ENCODE measurements at regions not wholly inside any gene's neighbourhood (a gene's known extent, or its start where the extent isn't known, plus 50 kb on each side); places are given as distances from the start of the nearest gene placed in this dataset.

- Histone ChIP-seq H3K36me3 (ENCODE audit: control insufficient read depth, insufficient read depth, low read length) (no peaks in the 10 kb centered on the region), H2AFZ (ENCODE audit: low read length) (no peak overlapping the region), H3K79me2 (ENCODE audit: control insufficient read depth, insufficient read depth, low read length) (no peaks in the 10 kb centered on the region), H3K4me2 (ENCODE audit: extremely low read depth, insufficient read depth, low read length) (no peak overlapping the region), H4K20me1 (ENCODE audit: control insufficient read depth, extremely low read depth, insufficient read depth, low read length) (no peaks in the 10 kb centered on the region), H3K9ac (ENCODE audit: insufficient read depth, low read length) (no peak overlapping the region), H3K4me3 (replicated peaks in 1 of 4; ENCODE audit: control extremely low read depth in 1 of 4, insufficient read depth in 1 of 4, low read depth in 3 of 4, low read length in 4 of 4) (no peak overlapping the region), H3K4me1 (ENCODE audit: control insufficient read depth, extremely low read depth, insufficient read depth, low read length) (no peaks in the 10 kb centered on the region), H3K27me3 (ENCODE audit: control insufficient read depth, insufficient read depth, low read length) (no peaks in the 10 kb centered on the region), H3K27ac (ENCODE audit: insufficient read depth, low read length) (no peak overlapping the region), H3K9me3 (ENCODE audit: control insufficient read depth, insufficient read depth, low read depth, low read length) (no peaks in the 10 kb centered on the region)
- TF ChIP-seq EZH2 (IDR thresholded peaks at IDR 0.05; ENCODE audit: low read length, missing control alignments) (no peak), CTCF (conservative IDR thresholded peaks at IDR 0.05 in 1 of 2, IDR thresholded peaks at IDR 0.05 in 1 of 2; ENCODE audit: low read depth in 1 of 2, low read length in 2 of 2) (no peak)
- no peak for DNase-seq (ENCODE audit: low read depth in 2 of 2)
Observed at GRCh38 chr5:3262451-3262850, 333.2 kb upstream of the IRX1 start.

GRCh38 chr5:3261081-3261480, 334.6 kb upstream of the IRX1 start:
- no peak overlapping the region for H3K4me2 ChIP-seq (ENCODE audit: extremely low read depth, insufficient read depth, low read length)
- no peaks in the 10 kb centered on the region for H3K79me2 ChIP-seq (ENCODE audit: control insufficient read depth, insufficient read depth, low read length)
- H3K4me1 ChIP-seq (ENCODE audit: control insufficient read depth, extremely low read depth, insufficient read depth, low read length), result no peaks in the 10 kb centered on the region
- TF ChIP-seq CTCF (conservative IDR thresholded peaks at IDR 0.05 in 1 of 2, IDR thresholded peaks at IDR 0.05 in 1 of 2; ENCODE audit: low read depth in 1 of 2, low read length in 2 of 2), result no peak
- TF ChIP-seq EZH2 (IDR thresholded peaks at IDR 0.05; ENCODE audit: low read length, missing control alignments), result no peak
- DNase-seq (ENCODE audit: low read depth in 2 of 2), result no peak
- no peak overlapping the region for H3K4me3 ChIP-seq (replicated peaks in 1 of 4; ENCODE audit: control extremely low read depth in 1 of 4, insufficient read depth in 1 of 4, low read depth in 3 of 4, low read length in 4 of 4)
- no peaks in the 10 kb centered on the region for H3K27me3 ChIP-seq (ENCODE audit: control insufficient read depth, insufficient read depth, low read length)
- H3K9me3 ChIP-seq (ENCODE audit: control insufficient read depth, insufficient read depth, low read depth, low read length), result no peaks in the 10 kb centered on the region
- no peaks in the 10 kb centered on the region for H3K36me3 ChIP-seq (ENCODE audit: control insufficient read depth, insufficient read depth, low read length)
- H2AFZ ChIP-seq (ENCODE audit: low read length), result no peak overlapping the region
- no peak overlapping the region for H3K27ac ChIP-seq (ENCODE audit: insufficient read depth, low read length)
- H3K9ac ChIP-seq (ENCODE audit: insufficient read depth, low read length), result no peak overlapping the region
- no peaks in the 10 kb centered on the region for H4K20me1 ChIP-seq (ENCODE audit: control insufficient read depth, extremely low read depth, insufficient read depth, low read length)

- Histone ChIP-seq H3K27ac (ENCODE audit: insufficient read depth, low read length) (no peak overlapping the region), H3K9ac (ENCODE audit: insufficient read depth, low read length) (no peak overlapping the region), H3K27me3 (ENCODE audit: control insufficient read depth, insufficient read depth, low read length) (no peaks in the 10 kb centered on the region), H3K4me1 (ENCODE audit: control insufficient read depth, extremely low read depth, insufficient read depth, low read length) (no peaks in the 10 kb centered on the region), H4K20me1 (ENCODE audit: control insufficient read depth, extremely low read depth, insufficient read depth, low read length) (no peaks in the 10 kb centered on the region), H3K4me2 (ENCODE audit: extremely low read depth, insufficient read depth, low read length) (no peak overlapping the region), H3K79me2 (ENCODE audit: control insufficient read depth, insufficient read depth, low read length) (no peaks in the 10 kb centered on the region), H3K4me3 (replicated peaks in 1 of 4; ENCODE audit: control extremely low read depth in 1 of 4, insufficient read depth in 1 of 4, low read depth in 3 of 4, low read length in 4 of 4) (no peak overlapping the region), H2AFZ (ENCODE audit: low read length) (no peak overlapping the region), H3K9me3 (ENCODE audit: control insufficient read depth, insufficient read depth, low read depth, low read length) (no peaks in the 10 kb centered on the region), H3K36me3 (ENCODE audit: control insufficient read depth, insufficient read depth, low read length) (no peaks in the 10 kb centered on the region)
- TF ChIP-seq CTCF (conservative IDR thresholded peaks at IDR 0.05 in 1 of 2, IDR thresholded peaks at IDR 0.05 in 1 of 2; ENCODE audit: low read depth in 1 of 2, low read length in 2 of 2), result no peak
- no peak for DNase-seq (ENCODE audit: low read depth in 2 of 2)
Observed at GRCh38 chr5:3258050-3258449, 337.6 kb upstream of the IRX1 start.
